Lower leg skin (tissue), 3 donors: ENCODE measurements at regions not wholly inside any gene's neighbourhood (a gene's known extent, or its start where the extent isn't known, plus 50 kb on each side); places are given as distances from the start of the nearest gene placed in this dataset.

Experiments used
- POLR2A ChIP-seq, 2 donors: fragments of 450-650 bp; IDR thresholded peaks; one replicate each; pipeline ENCODE4 v1.6.1; 2016 to 2017; ENCODE audit warnings: antibody characterized with exemption in 2 of 2, mild to moderate bottlenecking in 1 of 2, moderate library complexity in 1 of 2
- TF ChIP-seq, protein P1 (sequence below), 3 donors: fragments of 450-650 bp; IDR thresholded peaks; one replicate each; pipeline ENCODE4 v1.5.1; 2016; ENCODE audit warnings: antibody characterized with exemption in 3 of 3, mild to moderate bottlenecking in 3 of 3, moderate library complexity in 2 of 3

DNA sequence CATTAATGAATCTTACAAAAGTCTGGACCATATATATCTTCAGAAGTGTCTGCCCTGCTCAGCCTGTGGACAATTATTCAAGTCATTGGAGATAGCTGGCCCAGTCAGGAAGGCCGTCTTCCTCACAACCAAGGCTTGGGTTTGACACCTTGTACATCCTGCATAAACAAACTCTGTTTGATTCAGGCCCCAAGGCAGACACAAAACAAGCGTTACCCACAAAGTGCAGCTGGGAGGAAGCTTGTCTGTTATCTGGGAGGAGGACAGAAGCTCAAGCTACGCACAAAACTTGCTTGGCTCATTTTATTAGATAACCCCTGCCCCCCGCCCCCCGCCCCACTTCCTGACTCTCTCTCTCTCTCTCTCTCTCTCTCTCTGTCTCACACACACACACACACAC lies 166.9 kb upstream of the WDR11 start:
- TF ChIP-seq, protein P1, sequence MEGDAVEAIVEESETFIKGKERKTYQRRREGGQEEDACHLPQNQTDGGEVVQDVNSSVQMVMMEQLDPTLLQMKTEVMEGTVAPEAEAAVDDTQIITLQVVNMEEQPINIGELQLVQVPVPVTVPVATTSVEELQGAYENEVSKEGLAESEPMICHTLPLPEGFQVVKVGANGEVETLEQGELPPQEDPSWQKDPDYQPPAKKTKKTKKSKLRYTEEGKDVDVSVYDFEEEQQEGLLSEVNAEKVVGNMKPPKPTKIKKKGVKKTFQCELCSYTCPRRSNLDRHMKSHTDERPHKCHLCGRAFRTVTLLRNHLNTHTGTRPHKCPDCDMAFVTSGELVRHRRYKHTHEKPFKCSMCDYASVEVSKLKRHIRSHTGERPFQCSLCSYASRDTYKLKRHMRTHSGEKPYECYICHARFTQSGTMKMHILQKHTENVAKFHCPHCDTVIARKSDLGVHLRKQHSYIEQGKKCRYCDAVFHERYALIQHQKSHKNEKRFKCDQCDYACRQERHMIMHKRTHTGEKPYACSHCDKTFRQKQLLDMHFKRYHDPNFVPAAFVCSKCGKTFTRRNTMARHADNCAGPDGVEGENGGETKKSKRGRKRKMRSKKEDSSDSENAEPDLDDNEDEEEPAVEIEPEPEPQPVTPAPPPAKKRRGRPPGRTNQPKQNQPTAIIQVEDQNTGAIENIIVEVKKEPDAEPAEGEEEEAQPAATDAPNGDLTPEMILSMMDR (IDR thresholded peaks at IDR 0.05) = no peak
- no peak for TF ChIP-seq POLR2A (IDR thresholded peaks at IDR 0.05)
